ENCODE measurements at regions not wholly inside any gene's neighbourhood (a gene's known extent, or its start where the extent isn't known, plus 50 kb on each side); places are given as distances from the start of the nearest gene placed in this dataset.

GRCh38 chr9:81532251-81532650 lies 157.1 kb downstream of the TLE1 start:
- DNase-seq: no peak

GRCh38 chr9:81531511-81531910 lies 157.8 kb downstream of the TLE1 start:
- no peak for DNase-seq

GRCh38 chr9:81530846-81531245 lies 158.5 kb downstream of the TLE1 start:
- DNase-seq: no peak

DNA sequence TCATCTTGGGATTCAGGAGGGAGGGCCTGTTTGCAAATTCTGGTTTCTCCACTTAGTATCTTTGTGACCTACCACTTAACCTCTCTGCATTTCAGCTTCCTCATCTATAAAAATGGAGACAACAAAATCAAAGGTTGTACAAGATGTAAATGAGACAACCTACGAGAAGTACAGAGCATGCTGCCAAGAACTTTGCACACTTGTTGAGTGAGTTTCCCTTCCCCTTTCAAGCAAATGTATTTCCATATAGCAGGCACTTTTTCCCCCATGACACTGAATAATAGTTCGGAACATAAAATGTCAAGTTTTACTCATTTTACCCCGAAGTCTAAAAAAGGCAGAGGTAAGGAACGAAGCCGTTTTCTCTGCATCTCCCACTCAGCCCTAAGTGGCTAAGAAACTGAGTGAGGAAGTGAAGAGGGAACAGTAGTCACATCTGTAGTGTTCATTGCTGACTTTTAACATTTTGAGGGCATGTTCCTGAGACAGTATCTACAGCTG lies 159.0 kb downstream of the TLE1 start:
- DNase-seq: no peak

- peak; percentile 17 for DNase-seq
Measured at GRCh38 chr9:81529556-81530193, 159.7 kb downstream of the TLE1 start.

- no peak for DNase-seq
Measured at GRCh38 chr9:81526587-81526986, 162.8 kb downstream of the TLE1 start.

DNA sequence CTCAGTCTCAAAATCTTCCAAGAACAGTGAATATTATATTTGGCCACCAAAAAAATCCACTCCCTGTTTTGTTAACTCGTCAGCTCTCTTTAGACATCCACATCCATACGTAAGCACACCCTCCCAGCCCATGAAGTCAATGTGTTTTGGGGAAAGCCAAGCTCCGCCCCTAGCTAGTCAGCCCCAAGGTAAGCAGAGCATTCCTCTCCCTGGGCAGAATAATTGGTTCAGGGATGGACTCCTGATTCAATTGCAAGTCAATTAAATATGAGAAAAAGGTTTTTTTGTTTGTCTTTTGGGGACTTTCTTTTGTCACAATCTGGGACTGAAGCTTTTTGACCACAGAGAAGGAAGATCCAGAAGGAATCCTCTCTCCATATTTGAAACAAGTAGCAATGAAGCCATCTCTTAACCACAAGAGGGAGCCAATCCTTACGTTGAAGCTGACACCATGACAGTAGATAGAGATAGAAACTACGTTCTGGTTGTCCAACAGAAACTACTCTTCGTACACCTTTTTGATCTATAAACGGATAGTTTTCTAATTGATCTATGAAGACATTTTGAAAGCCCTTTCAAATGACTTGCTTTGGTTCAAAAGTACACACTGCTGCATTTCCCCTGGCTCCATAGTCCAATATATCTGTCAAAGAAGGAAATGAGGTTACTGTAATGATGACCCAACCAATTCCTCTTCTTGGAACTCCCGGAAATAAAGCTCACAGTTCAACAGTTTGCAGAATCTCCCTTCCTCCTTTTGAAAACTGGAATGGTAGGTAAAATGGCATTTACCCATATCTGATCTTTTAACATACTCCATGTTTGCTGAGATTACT lies 166.4 kb downstream of the TLE1 start:
- DNase-seq: peak; percentile 83

- DNase-seq: peak; percentile 79
Measured at GRCh38 chr9:81521892-81522291, 167.5 kb downstream of the TLE1 start.

- peak; percentile 63 for DNase-seq
Measured at GRCh38 chr9:81519816-81520495, 169.4 kb downstream of the TLE1 start.

- peak; percentile 55 for DNase-seq
Measured at GRCh38 chr9:81517954-81518353, 171.4 kb downstream of the TLE1 start.

DNA sequence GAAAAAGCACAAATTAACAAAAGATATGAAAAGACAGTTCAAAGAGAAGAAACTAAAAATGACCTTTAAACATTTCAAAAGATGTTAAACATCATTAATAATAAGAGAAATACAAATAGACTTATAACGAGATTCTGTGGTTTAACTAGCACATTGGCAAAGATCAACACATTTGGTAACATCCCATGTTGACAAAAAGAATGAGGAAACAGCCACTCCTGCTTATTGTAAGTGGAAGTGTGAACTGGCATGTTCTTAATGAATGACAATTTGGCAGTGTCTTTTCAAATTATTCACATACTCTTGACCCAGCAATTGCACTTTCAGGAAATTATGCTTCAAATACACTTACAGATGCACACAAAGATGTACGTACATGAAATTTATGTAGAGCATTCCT lies 176.3 kb downstream of the TLE1 start:
- DNase-seq: no peak

GRCh38 chr9:81512641-81513040 lies 176.7 kb downstream of the TLE1 start:
- no peak for DNase-seq

DNA sequence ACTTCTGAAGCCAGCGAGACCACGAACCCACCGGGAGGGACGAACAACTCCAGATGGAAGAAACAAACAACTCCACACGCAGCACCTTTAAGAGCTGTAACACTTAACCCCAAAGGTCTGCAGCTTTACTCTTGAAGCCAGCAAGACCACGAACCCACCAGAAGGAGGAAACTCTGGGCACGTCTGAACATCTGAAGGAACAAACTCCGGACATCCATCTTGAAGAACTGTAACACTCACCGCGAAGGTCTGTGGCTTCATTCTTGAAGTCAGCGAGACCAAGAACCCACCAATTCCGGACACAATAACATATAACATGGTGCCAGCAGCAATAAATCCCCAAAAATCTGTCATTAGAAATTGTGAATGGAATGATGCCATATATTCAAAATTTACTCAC lies 180.9 kb downstream of the TLE1 start:
- DNase-seq: no peak

DNA sequence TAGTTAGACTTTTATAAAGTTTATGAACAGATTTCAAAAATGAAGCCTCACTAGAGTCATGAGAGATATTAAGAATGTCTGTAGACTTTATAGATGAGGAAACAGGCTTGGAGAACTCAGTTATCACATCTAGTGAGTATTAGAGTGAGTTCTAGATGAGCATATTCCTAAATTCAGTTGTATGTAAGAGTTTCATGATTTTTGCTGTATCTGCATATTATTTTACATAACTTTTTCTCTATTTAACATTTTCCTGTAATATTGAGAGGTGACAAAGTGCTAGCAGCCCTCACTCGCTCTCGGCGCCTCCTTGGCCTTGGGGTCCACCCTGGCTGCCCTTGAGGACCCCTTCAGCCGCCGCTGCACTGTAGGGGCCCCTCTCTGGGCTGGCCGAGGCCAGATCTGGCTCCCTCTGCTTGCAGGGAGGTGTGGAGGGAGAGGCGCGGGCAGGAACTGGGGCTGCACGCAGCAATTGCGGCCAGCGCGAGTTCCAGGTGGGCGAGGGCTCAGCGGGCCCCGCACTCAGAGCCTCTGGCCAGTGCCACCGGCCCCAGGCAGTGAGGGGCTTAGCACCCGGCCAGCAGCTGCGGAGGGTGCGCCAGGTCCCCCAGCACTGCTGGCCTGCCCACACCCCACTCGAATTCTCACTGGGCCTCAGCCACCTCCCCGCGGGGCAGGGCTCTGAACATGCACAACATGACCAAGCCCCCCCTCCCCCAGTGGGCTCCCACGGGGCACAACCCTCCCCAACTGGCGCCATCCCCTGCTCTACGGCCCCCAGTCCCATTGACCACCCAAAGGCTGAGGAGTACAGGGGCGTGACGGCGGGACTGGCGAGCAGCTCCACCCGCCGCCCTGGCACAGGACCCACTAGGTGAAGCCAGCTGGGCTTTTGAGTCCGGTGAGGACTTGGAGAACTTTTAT lies 182.1 kb downstream of the TLE1 start:
- no peak for DNase-seq

- no peak for DNase-seq
Measured at GRCh38 chr9:81499594-81499993, 189.8 kb downstream of the TLE1 start.

DNA sequence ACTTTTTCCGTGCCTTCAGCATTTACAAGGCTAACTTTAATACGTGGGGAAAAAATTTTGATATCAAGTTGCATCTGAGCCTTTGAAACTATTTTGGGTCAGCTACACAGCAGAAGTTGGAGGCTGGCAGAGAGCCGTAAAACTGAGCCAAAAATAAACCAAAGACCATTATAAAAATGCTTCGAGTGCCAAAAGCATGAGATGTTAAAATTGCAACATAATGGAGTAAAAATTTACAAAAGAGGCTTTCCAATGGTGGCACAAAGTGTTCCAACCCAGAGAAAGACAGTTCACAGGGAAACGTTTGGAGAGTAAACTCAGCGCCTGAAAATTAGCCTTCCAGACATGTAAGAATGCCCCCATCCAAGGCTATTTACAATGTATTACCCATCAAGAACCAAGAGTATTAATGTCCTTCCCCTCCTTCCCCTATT lies 190.3 kb downstream of the TLE1 start:
- DNase-seq: no peak

GRCh38 chr9:81498576-81498975 lies 190.8 kb downstream of the TLE1 start:
- no peak for DNase-seq

- DNase-seq: no peak
Measured at GRCh38 chr9:81497091-81497490, 192.3 kb downstream of the TLE1 start.

- peak; percentile 84 for DNase-seq
Measured at GRCh38 chr9:81492710-81493447, 196.5 kb downstream of the TLE1 start.

DNA sequence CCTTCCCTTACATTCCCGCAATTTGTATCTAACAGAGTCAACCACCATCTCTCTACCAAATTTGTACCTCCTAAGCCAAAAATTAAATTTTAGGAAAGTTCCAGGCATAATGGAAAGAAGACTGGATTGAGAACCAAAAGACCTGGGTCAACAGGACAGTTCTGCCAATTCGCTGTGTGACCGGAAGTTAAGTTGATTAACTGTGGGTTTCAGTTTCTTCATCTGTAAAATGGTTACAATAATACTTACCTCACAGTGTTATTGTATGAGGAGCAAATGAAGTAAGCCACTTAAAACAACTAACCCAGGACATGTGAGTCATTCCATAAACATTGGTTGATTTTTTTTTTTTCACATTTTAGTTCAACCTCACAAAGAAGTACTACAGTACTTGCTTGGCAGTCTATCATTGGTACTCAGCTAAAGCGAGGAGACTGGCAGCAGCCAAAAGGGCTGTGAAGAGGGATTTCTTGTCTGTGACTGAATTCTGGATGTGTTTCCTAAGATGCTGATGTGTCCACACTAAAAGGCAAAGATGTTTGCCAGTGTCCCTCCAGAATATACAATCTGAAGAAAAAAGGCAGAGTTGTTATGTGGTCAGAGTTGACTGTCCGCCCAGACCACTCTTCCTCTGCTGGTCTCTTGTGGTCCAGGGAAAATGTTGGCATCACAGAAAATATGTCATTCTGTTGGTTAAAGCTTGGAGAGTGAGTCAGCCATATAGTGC lies 198.6 kb downstream of the TLE1 start:
- DNase-seq: peak; percentile 74

DNA sequence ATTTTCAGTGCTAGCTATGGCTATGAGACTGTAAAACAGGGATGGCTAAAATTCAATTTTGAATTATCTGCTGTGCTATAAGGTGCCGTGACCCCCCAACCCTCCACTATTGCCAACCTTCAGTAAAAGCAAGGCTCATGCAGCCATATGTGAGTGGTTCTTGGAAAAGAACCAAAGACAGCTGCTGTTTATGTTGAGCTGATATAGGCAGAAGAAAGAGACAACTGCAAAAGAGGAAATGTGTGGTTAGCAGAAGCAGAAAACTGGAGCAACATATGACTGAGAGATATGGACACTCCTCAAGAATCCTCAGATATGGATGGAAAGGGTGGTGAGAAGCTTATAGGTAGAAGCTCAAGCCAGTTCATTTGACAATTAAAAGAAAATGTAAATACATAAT lies 200.3 kb downstream of the TLE1 start:
- DNase-seq: no peak
